WTC11 (cell line): ENCODE measurements at regions not wholly inside any gene's neighbourhood (a gene's known extent, or its start where the extent isn't known, plus 50 kb on each side); places are given as distances from the start of the nearest gene placed in this dataset.

Source experiments
- ELF4 ChIP-seq: sonication (generic); formaldehyde crosslinking; IDR thresholded peaks from 2 replicates; pipeline ENCODE4 v1.8.1; 2022; ENCODE audit warnings: low read depth, mild to moderate bottlenecking, moderate library complexity, missing genetic modification reagents
- ESRRA ChIP-seq: sonication (generic); formaldehyde crosslinking; IDR thresholded peaks from 2 replicates; pipeline ENCODE4 v1.8.1; 2022; ENCODE audit warnings: mild to moderate bottlenecking, missing genetic modification reagents, borderline replicate concordance
- FOXJ3 ChIP-seq: sonication (generic); formaldehyde crosslinking; IDR thresholded peaks from 2 replicates; pipeline ENCODE4 v1.9.0; 2021; ENCODE audit warnings: missing genetic modification reagents, mild to moderate bottlenecking, borderline replicate concordance
- JUN ChIP-seq: sonication (generic); formaldehyde crosslinking; IDR thresholded peaks from 2 replicates; pipeline ENCODE4 v1.8.0; 2023; ENCODE audit warnings: mild to moderate bottlenecking, missing genetic modification reagents
- PRRX2 ChIP-seq: fragments of 250-450 bp; sonication (Bioruptor Pico); IDR thresholded peaks from 2 replicates; pipeline ENCODE4 v1.8.0; 2021; ENCODE audit warnings: mild to moderate bottlenecking
- SP1 ChIP-seq: sonication (generic); formaldehyde crosslinking; conservative IDR thresholded peaks from 2 replicates; pipeline ENCODE4 v1.8.1; 2022; ENCODE audit warnings: missing genetic modification reagents
- TCF7 ChIP-seq: sonication (generic); formaldehyde crosslinking; IDR thresholded peaks from 2 replicates; pipeline ENCODE4 v1.8.0; 2022; ENCODE audit warnings: mild to moderate bottlenecking, low read depth, missing genetic modification reagents, moderate library complexity
- ZNF138 ChIP-seq: sonication (generic); formaldehyde crosslinking; conservative IDR thresholded peaks from 2 replicates; pipeline ENCODE4 v1.8.1; 2022; ENCODE audit warnings: mild to moderate bottlenecking, moderate library complexity, missing genetic modification reagents
- TF ChIP-seq, protein P1 (sequence below): fragments of 200-600 bp; IDR thresholded peaks from 2 replicates; pipeline ENCODE4 v1.8.0; 2022; ENCODE audit warnings: antibody characterized with exemption
- TF ChIP-seq, protein P2 (sequence below): sonication (generic); formaldehyde crosslinking; IDR thresholded peaks from 2 replicates; pipeline ENCODE4 v1.8.1; 2022; ENCODE audit warnings: mild to moderate bottlenecking, moderate library complexity, missing genetic modification reagents
- TF ChIP-seq, protein P3 (sequence below): sonication (generic); formaldehyde crosslinking; conservative IDR thresholded peaks from 2 replicates; pipeline ENCODE4 v1.8.1; 2022; ENCODE audit warnings: mild to moderate bottlenecking, missing genetic modification reagents

DNA sequence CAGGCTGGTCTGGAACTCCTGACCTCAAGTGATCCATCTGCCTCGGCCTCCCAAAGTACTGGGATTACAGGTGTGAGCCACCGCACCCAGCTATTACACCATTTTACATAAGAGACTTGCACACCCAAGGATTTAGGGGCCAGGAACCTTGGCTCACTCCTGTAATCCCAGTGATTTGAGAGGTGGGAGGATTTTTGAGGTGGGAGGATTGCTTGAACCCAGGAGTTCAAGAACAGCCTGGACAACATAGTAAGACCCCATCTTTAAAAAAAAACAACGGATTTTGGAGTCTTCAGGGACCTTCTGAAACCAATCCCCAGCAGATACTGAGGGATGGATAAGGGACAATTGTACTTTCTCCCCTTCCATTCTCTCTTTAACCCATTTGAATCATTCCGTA is 55.3 kb upstream of the PIM1 start:
- TF ChIP-seq, protein P1, sequence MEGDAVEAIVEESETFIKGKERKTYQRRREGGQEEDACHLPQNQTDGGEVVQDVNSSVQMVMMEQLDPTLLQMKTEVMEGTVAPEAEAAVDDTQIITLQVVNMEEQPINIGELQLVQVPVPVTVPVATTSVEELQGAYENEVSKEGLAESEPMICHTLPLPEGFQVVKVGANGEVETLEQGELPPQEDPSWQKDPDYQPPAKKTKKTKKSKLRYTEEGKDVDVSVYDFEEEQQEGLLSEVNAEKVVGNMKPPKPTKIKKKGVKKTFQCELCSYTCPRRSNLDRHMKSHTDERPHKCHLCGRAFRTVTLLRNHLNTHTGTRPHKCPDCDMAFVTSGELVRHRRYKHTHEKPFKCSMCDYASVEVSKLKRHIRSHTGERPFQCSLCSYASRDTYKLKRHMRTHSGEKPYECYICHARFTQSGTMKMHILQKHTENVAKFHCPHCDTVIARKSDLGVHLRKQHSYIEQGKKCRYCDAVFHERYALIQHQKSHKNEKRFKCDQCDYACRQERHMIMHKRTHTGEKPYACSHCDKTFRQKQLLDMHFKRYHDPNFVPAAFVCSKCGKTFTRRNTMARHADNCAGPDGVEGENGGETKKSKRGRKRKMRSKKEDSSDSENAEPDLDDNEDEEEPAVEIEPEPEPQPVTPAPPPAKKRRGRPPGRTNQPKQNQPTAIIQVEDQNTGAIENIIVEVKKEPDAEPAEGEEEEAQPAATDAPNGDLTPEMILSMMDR, result no peak
- TF ChIP-seq JUN (CRISPR knock-in tag), result no peak
- TF ChIP-seq SP1, result no peak
- no peak for TF ChIP-seq ELF4 (CRISPR knock-in tag)
- TF ChIP-seq, protein P2, sequence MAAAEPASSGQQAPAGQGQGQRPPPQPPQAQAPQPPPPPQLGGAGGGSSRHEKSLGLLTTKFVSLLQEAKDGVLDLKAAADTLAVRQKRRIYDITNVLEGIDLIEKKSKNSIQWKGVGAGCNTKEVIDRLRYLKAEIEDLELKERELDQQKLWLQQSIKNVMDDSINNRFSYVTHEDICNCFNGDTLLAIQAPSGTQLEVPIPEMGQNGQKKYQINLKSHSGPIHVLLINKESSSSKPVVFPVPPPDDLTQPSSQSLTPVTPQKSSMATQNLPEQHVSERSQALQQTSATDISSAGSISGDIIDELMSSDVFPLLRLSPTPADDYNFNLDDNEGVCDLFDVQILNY, result no peak
- TF ChIP-seq, protein P3, sequence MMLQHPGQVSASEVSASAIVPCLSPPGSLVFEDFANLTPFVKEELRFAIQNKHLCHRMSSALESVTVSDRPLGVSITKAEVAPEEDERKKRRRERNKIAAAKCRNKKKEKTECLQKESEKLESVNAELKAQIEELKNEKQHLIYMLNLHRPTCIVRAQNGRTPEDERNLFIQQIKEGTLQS (CRISPR knock-in tag), result no peak
- no peak for TF ChIP-seq PRRX2 (CRISPR knock-in tag)
- no peak for TF ChIP-seq ESRRA
- no peak for TF ChIP-seq TCF7
- no peak for TF ChIP-seq FOXJ3 (CRISPR knock-in tag)
- no peak for TF ChIP-seq ZNF138 (CRISPR knock-in tag)
